ENCODE measurements at regions not wholly inside any gene's neighbourhood (a gene's known extent, or its start where the extent isn't known, plus 50 kb on each side); places are given as distances from the start of the nearest gene placed in this dataset.

- no peak overlapping the region for H3K4me3 ChIP-seq
- TF ChIP-seq CTCF (IDR thresholded peaks at IDR 0.05) (no peak), POLR2A (IDR thresholded peaks at IDR 0.05) (no peak)
- DNase-seq: no peak
Observed at GRCh38 chr4:27278615-27279375, 418.2 kb downstream of the STIM2 start.

GRCh38 chr4:27288496-27288895, 427.9 kb downstream of the STIM2 start:
- no peak for TF ChIP-seq POLR2A (IDR thresholded peaks at IDR 0.05)
- TF ChIP-seq CTCF (IDR thresholded peaks at IDR 0.05): no peak
- no peaks in the 10 kb centered on the region for H3K4me1 ChIP-seq
- DNase-seq: no peak

More at GRCh38 chr4:27278615-27279375, 418.2 kb downstream of the STIM2 start:
- Histone ChIP-seq H3K4me1 (no peaks in the 10 kb centered on the region), H3K27ac (no peak overlapping the region), H3K9me3 (no peaks in the 10 kb centered on the region), H3K36me3 (no peaks in the 10 kb centered on the region), H3K27me3 (no peaks in the 10 kb centered on the region)

GRCh38 chr4:27289704-27290103, 429.1 kb downstream of the STIM2 start:
- no peak for DNase-seq
- Histone ChIP-seq H3K9me3 (no peaks in the 10 kb centered on the region), H3K4me1 (no peaks in the 10 kb centered on the region), H3K27ac (no peak overlapping the region), H3K27me3 (no peaks in the 10 kb centered on the region), H3K36me3 (no peaks in the 10 kb centered on the region), H3K4me3 (no peak overlapping the region)
- no peak for TF ChIP-seq POLR2A (IDR thresholded peaks at IDR 0.05)

More at GRCh38 chr4:27288496-27288895, 427.9 kb downstream of the STIM2 start:
- Histone ChIP-seq H3K9me3 (no peaks in the 10 kb centered on the region), H3K27me3 (no peaks in the 10 kb centered on the region), H3K4me3 (no peak overlapping the region), H3K27ac (no peak overlapping the region), H3K36me3 (no peaks in the 10 kb centered on the region)

- DNase-seq: no peak
- TF ChIP-seq POLR2A (IDR thresholded peaks at IDR 0.05) (no peak), CTCF (IDR thresholded peaks at IDR 0.05) (no peak)
Observed at GRCh38 chr4:27293831-27294230, 433.2 kb downstream of the STIM2 start.

GRCh38 chr4:27304751-27305150, 444.1 kb downstream of the STIM2 start:
- no peaks in the 10 kb centered on the region for H3K4me1 ChIP-seq
- no peak for DNase-seq
- no peaks in the 10 kb centered on the region for H3K9me3 ChIP-seq
- no peaks in the 10 kb centered on the region for H3K27me3 ChIP-seq
- no peak overlapping the region for H3K4me3 ChIP-seq
- TF ChIP-seq CTCF (IDR thresholded peaks at IDR 0.05): no peak
- no peak for TF ChIP-seq POLR2A (IDR thresholded peaks at IDR 0.05)
- no peaks in the 10 kb centered on the region for H3K36me3 ChIP-seq
- no peak overlapping the region for H3K27ac ChIP-seq

More at GRCh38 chr4:27293831-27294230, 433.2 kb downstream of the STIM2 start:
- Histone ChIP-seq H3K27ac (no peak overlapping the region), H3K36me3 (no peaks in the 10 kb centered on the region), H3K9me3 (no peaks in the 10 kb centered on the region), H3K4me3 (no peak overlapping the region), H3K4me1 (no peaks in the 10 kb centered on the region), H3K27me3 (no peaks in the 10 kb centered on the region)

- no peaks in the 10 kb centered on the region for H3K36me3 ChIP-seq
- no peak for DNase-seq
- no peak for TF ChIP-seq CTCF (IDR thresholded peaks at IDR 0.05)
- TF ChIP-seq POLR2A (IDR thresholded peaks at IDR 0.05): no peak
- no peaks in the 10 kb centered on the region for H3K9me3 ChIP-seq
- H3K4me3 ChIP-seq: no peak overlapping the region
- H3K27me3 ChIP-seq: no peaks in the 10 kb centered on the region
- H3K4me1 ChIP-seq: no peaks in the 10 kb centered on the region
- H3K27ac ChIP-seq: no peak overlapping the region
Observed at GRCh38 chr4:27305246-27305645, 444.6 kb downstream of the STIM2 start.
